ENCODE measurements at regions not wholly inside any gene's neighbourhood (a gene's known extent, or its start where the extent isn't known, plus 50 kb on each side); places are given as distances from the start of the nearest gene placed in this dataset.
"Not testable (repeated sequence)": the region's sequence is repeated elsewhere in the genome, so short reads cannot be mapped to it uniquely, and the experiment has no call there.

DNA sequence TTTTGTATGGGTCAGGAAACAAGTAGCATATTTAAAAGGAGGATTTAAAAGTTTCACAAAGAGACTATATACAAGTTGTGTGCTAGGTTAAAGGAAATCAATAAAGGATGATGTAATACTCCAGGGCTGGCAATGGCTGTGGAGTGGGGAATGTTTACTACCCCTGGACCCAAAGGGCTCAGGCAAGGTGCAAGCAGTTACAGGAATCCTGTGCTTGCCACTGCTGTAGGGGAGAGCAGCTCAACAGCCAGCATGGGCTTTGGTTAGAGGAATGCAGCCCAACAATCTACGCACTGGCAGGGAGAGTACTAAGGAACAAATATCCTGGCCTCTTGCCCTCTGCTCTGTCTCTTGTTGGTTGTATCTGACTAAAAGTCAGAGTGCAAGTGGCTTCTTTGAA, 1642.2 kb downstream of the KHDRBS2 start:
- DNase-seq (ENCODE audit: low read depth), result no peak
- TF ChIP-seq MYC (IDR thresholded peaks at IDR 0.05; ENCODE audit: low read depth, low read length), result no peak
- no peak for TF ChIP-seq POLR2A (IDR thresholded peaks at IDR 0.05; ENCODE audit: extremely low read depth, insufficient read length)
- H3K4me3 ChIP-seq (ENCODE audit: low read depth, low read length), result no peak overlapping the region

DNA sequence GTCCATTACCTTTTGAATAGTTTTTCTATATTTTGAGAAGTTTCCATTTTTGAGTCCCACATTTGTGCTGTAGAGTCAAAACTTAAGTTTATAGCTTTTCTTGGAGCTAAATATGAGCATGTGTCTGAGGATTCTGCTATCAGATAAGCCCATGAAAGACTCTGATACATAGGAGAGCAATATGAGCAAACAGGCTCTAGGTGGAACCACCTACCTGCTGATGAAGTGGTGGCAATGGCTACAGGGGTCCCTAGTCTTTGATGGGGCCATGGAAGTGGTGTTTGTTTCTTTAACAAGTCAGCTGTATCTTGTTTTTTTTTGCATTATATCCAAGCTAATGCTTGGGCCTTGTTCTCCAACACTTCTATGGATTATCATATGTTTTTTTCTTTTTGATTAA, 1646.8 kb downstream of the KHDRBS2 start:
- DNase-seq (ENCODE audit: low read depth); H3K4me3 ChIP-seq (ENCODE audit: low read depth, low read length): not testable (repeated sequence)

Measured in NB4 (cell line).